HEK293 (cell line): ENCODE measurements at regions not wholly inside any gene's neighbourhood (a gene's known extent, or its start where the extent isn't known, plus 50 kb on each side); places are given as distances from the start of the nearest gene placed in this dataset.

Experiments used
- CTCF ChIP-seq: fragments of 450-650 bp; formaldehyde crosslinking; IDR thresholded peaks from 2 replicates; pipeline ENCODE4 v1.5.1; 2016; ENCODE audit warnings: missing biosample characterization, missing genetic modification characterization
- PRDM1 ChIP-seq: fragments of 450-650 bp; formaldehyde crosslinking; IDR thresholded peaks from 2 replicates; pipeline ENCODE4; 2016; ENCODE audit warnings: missing biosample characterization, missing genetic modification characterization
- TCF7L2 ChIP-seq: IDR thresholded peaks from 2 replicates; pipeline ENCODE4 v1.6.1; 2011; ENCODE audit warnings: low read depth, mild to moderate bottlenecking, inconsistent platforms, low read length, moderate library complexity, borderline replicate concordance
- ZBTB17 ChIP-seq: fragments of 450-650 bp; formaldehyde crosslinking; IDR thresholded peaks from 2 replicates; pipeline ENCODE4 v1.5.1; 2016; ENCODE audit warnings: missing biosample characterization, missing genetic modification characterization
- ZNF280D ChIP-seq: fragments of 450-650 bp; formaldehyde crosslinking; IDR thresholded peaks from 2 replicates; pipeline ENCODE4 v1.5.1; 2016; ENCODE audit warnings: missing biosample characterization, missing genetic modification characterization
- ZNF335 ChIP-seq: fragments of 450-650 bp; formaldehyde crosslinking; conservative IDR thresholded peaks from 2 replicates; pipeline ENCODE4 v1.5.1; 2016; ENCODE audit warnings: missing biosample characterization, missing genetic modification characterization
- ZNF560 ChIP-seq: fragments of 450-650 bp; formaldehyde crosslinking; IDR thresholded peaks from 2 replicates; pipeline ENCODE4 v1.5.1; 2017; ENCODE audit warnings: missing biosample characterization, missing genetic modification characterization, borderline replicate concordance
- ZSCAN30 ChIP-seq: fragments of 450-650 bp; IDR thresholded peaks from 2 replicates; pipeline ENCODE4 v1.5.1; 2018; ENCODE audit warnings: missing biosample characterization, mild to moderate bottlenecking, missing genetic modification characterization, moderate library complexity

- no peak for TF ChIP-seq ZSCAN30
- no peak for TF ChIP-seq TCF7L2
- no peak for TF ChIP-seq ZNF335
- TF ChIP-seq CTCF (tag by site-specific recombination): no peak
- no peak for TF ChIP-seq ZNF280D (tag by site-specific recombination)
- no peak for TF ChIP-seq ZBTB17 (tag by site-specific recombination)
- no peak for TF ChIP-seq PRDM1 (tag by site-specific recombination)
- TF ChIP-seq ZNF560: no peak
Measured at GRCh38 chr10:105545101-105545500, 904.0 kb downstream of the SORCS3 start.
